SK-N-SH (cell line): ENCODE measurements at regions not wholly inside any gene's neighbourhood (a gene's known extent, or its start where the extent isn't known, plus 50 kb on each side); places are given as distances from the start of the nearest gene placed in this dataset.

ENCODE experiments used
- CTCF ChIA-PET: fragments of 300-600, 350-600 bp; formaldehyde crosslinking; extraction: SDS; loops from one replicate; lab custom pipeline; 2021; lab: Yijun Ruan, JAX
- POLR2A ChIA-PET: fragments of 350-600 bp; sonication (Branson Sonifier 250); formaldehyde crosslinking; extraction: SDS; loops from one replicate; lab custom pipeline; 2020; ENCODE audit warnings: antibody characterized with exemption, inconsistent platforms; lab: Yijun Ruan, JAX
- DNase-seq: peaks from one replicate; pipeline ENCODE4 v3.0.0; 2012
- H2AFZ ChIP-seq: fragments of 200-600 bp; sonication (generic); 2 replicates; pipeline ENCODE4 v1.8.1; 2016; ENCODE audit warnings: antibody characterized with exemption, mild to moderate bottlenecking, low read depth
- H3F3A ChIP-seq: fragments of 200-600 bp; sonication (generic); replicated peaks from 2 replicates; pipeline ENCODE3; 2016; ENCODE audit warnings: antibody characterized with exemption, mild to moderate bottlenecking; ENCODE audit not compliant: insufficient read depth
- H3K27ac ChIP-seq, 2 experiments: fragments of 200-500 bp in 1 of 2; fragments of 200-600 bp in 1 of 2; sonication (Bioruptor generic) in 1 of 2; sonication (generic), shearing (Covaris generic) in 1 of 2; 2 replicates each; pipeline versions ENCODE4 v1.5.1 to v1.6.1; 2014 to 2016; ENCODE audit warnings: low read depth in 2 of 2, inconsistent platforms in 1 of 2, low read length in 1 of 2, mild to moderate bottlenecking in 1 of 2, mixed read lengths in 1 of 2
- H3K27me3 ChIP-seq: fragments of 200-600 bp; sonication (generic), shearing (Covaris generic); 2 replicates; pipeline ENCODE4 v1.6.1; 2016; ENCODE audit warnings: mixed run types; ENCODE audit not compliant: insufficient read depth
- H3K36me3 ChIP-seq, 2 experiments: fragments of 200-500 bp in 1 of 2; fragments of 200-600 bp in 1 of 2; sonication (Bioruptor generic) in 1 of 2; sonication (generic) in 1 of 2; replicated peaks in 1 of 2; 2 replicates each; pipeline versions ENCODE3 to v1.5.1; 2014 to 2016; ENCODE audit warnings: low read length in 1 of 2, mild to moderate bottlenecking in 1 of 2; ENCODE audit not compliant: insufficient read depth in 2 of 2, control insufficient read depth in 1 of 2
- H3K4me1 ChIP-seq, 2 experiments: fragments of 200-500 bp in 1 of 2; fragments of 200-600 bp in 1 of 2; sonication (Bioruptor generic) in 1 of 2; sonication (generic), shearing (Covaris generic) in 1 of 2; 2 replicates each; pipeline versions ENCODE4 v1.5.1 to v1.6.1; 2014 to 2016; ENCODE audit warnings: low read depth in 1 of 2, low read length in 1 of 2, mixed run types in 1 of 2; ENCODE audit not compliant: insufficient read depth in 2 of 2, control insufficient read depth in 1 of 2
- H3K4me2 ChIP-seq: fragments of 200-600 bp; sonication (generic), shearing (Covaris generic); 2 replicates; pipeline ENCODE4 v1.6.1; 2017; ENCODE audit warnings: mixed run types
- H3K4me3 ChIP-seq, 2 experiments: fragments of 200-500 bp in 1 of 2; fragments of 200-600 bp in 1 of 2; sonication (Bioruptor generic) in 1 of 2; sonication (generic), shearing (Covaris generic) in 1 of 2; 2 replicates each; pipeline versions ENCODE4 v1.5.1 to v1.8.1; 2014 to 2016; ENCODE audit warnings: low read depth in 2 of 2, inconsistent platforms in 1 of 2, low read length in 1 of 2, mild to moderate bottlenecking in 1 of 2, mixed read lengths in 1 of 2, moderate library complexity in 1 of 2
- H3K79me2 ChIP-seq: fragments of 200-600 bp; sonication (generic); 2 replicates; pipeline ENCODE4 v1.8.1; 2017; ENCODE audit warnings: mild to moderate bottlenecking; ENCODE audit not compliant: insufficient read depth
- H3K9ac ChIP-seq: fragments of 200-600 bp; sonication (generic); 2 replicates; pipeline ENCODE4 v1.6.1; 2017; ENCODE audit warnings: mixed run types
- H3K9me2 ChIP-seq: fragments of 200-600 bp; sonication (generic); 2 replicates; pipeline ENCODE4 v1.6.1; 2017; ENCODE audit warnings: mixed run types
- H3K9me3 ChIP-seq: fragments of 200-600 bp; sonication (generic); 2 replicates; pipeline ENCODE4 v1.6.1; 2017; ENCODE audit warnings: mixed run types, mild to moderate bottlenecking, moderate library complexity
- H4K20me1 ChIP-seq: fragments of 200-600 bp; sonication (generic); 2 replicates; pipeline ENCODE4 v1.6.1; 2017; ENCODE audit warnings: mild to moderate bottlenecking, mixed run types; ENCODE audit not compliant: insufficient read depth
- ELF1 ChIP-seq: IDR thresholded peaks from 2 replicates; pipeline ENCODE4 v1.4.0; 2012
- EP300 ChIP-seq, 2 experiments: IDR thresholded peaks; 2 replicates each; pipeline versions ENCODE4 v1.4.0 to v1.6.1; 2012; ENCODE audit warnings: borderline replicate concordance in 1 of 2, low read depth in 1 of 2, low read length in 1 of 2
- FOXM1 ChIP-seq: IDR thresholded peaks from 2 replicates; pipeline ENCODE4 v1.4.0; 2012; ENCODE audit warnings: low read depth, mild to moderate bottlenecking
- MEF2A ChIP-seq: IDR thresholded peaks from 2 replicates; pipeline ENCODE4 v1.4.0; 2012; ENCODE audit warnings: low read depth, borderline replicate concordance
- NFIC ChIP-seq: IDR thresholded peaks from 2 replicates; pipeline ENCODE4 v1.4.0; 2012; ENCODE audit warnings: borderline replicate concordance
- POLR2AphosphoS5 ChIP-seq: IDR thresholded peaks from 2 replicates; pipeline ENCODE4 v1.6.1; 2012; ENCODE audit warnings: low read depth, low read length
- RCOR1 ChIP-seq: fragments of 150-350 bp; IDR thresholded peaks from 2 replicates; pipeline ENCODE4 v1.6.1; 2017; ENCODE audit warnings: antibody characterized with exemption, low read length
- RXRA ChIP-seq: IDR thresholded peaks from 2 replicates; pipeline ENCODE4 v1.4.0; 2012; ENCODE audit warnings: low read depth, mild to moderate bottlenecking, borderline replicate concordance
- SIN3A ChIP-seq: IDR thresholded peaks from 2 replicates; pipeline ENCODE4 v1.6.1; 2012; ENCODE audit warnings: low read depth, mild to moderate bottlenecking, low read length, moderate library complexity, borderline replicate concordance
- SMC3 ChIP-seq: IDR thresholded peaks from 2 replicates; pipeline ENCODE4 v1.6.1; 2012; ENCODE audit warnings: low read depth, low read length, improper control_type of control experiment
- TAF1 ChIP-seq: IDR thresholded peaks from 2 replicates; pipeline ENCODE4 v1.6.1; 2012; ENCODE audit warnings: low read depth, mild to moderate bottlenecking, low read length, moderate library complexity, borderline replicate concordance
- TEAD4 ChIP-seq: IDR thresholded peaks from 2 replicates; pipeline ENCODE4 v1.4.0; 2012; ENCODE audit warnings: mild to moderate bottlenecking, borderline replicate concordance; ENCODE audit not compliant: insufficient read depth
- WGBS: methylation state at CpG from one replicate; pipeline ENCODE4 v1.1.6; 2017; ENCODE audit warnings: low lambda C conversion rate; 5-methylcytosine and 5-hydroxymethylcytosine counted together
- TF ChIP-seq, protein P1 (sequence below): IDR thresholded peaks from 2 replicates; pipeline ENCODE4 v1.4.0; 2012; ENCODE audit warnings: low read depth
- TF ChIP-seq, protein P2 (sequence below): IDR thresholded peaks from 2 replicates; pipeline ENCODE4 v1.4.0; 2012; ENCODE audit warnings: low read depth, borderline replicate concordance
- TF ChIP-seq, protein P3 (sequence below): fragments of 200-600 bp; sonication (generic); IDR thresholded peaks from 2 replicates; pipeline ENCODE4 v1.6.1; 2017; ENCODE audit warnings: antibody characterized with exemption, mild to moderate bottlenecking, moderate library complexity
- TF ChIP-seq, protein P4 (sequence below): fragments of 150-350 bp; IDR thresholded peaks from 2 replicates; pipeline ENCODE4 v1.6.1; 2016; ENCODE audit warnings: mild to moderate bottlenecking, low read depth, low read length

DNA sequence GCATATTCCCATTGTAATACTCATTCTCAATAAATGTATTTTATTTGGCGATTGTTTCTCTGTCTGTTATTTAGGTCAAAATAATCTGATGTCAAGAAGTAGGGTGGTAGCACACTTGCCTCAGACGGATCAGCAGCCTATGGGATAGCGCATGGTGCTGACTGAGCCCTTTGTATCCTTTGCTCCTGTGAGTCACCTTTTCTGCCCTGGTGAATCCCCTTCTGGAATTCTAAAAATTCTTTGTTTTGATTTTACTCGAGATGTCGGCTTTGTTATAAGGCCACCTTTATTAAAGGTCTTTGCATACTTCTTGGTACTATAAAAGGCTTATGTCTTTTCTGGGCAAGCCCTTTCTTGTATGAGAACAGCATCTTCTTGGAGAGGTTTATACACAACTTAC lies 1187.8 kb downstream of the CDH9 start (continued):
- TF ChIP-seq RXRA (no peak), ELF1 (no peak), EP300 (IDR thresholded peaks at IDR 0.05; ENCODE audit: borderline replicate concordance in 1 of 2, low read depth in 1 of 2, low read length in 1 of 2) (no peak), TAF1 (no peak), FOXM1 (no peak), TEAD4 (no peak)
- TF ChIP-seq, protein P1, sequence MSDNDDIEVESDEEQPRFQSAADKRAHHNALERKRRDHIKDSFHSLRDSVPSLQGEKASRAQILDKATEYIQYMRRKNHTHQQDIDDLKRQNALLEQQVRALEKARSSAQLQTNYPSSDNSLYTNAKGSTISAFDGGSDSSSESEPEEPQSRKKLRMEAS, result no peak

DNA sequence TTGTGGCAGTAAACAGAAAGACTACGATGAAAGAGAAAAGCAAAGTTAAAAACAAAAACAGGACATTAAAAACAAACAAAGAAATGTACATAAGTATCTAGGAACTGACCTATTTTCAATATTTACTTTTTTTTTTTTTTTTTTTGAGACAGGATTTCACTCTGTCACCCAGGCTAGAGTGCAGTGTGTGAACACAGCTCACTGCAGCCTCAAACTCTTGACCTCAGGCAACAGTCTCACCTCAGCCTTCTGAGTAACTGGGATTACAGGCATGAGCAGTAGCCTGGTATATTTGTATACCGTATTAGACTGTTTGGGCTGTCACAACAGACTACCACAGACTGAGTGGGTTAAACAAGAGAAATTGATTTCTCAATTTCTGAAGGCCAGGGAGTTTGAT lies 1189.1 kb downstream of the CDH9 start:
- 8% methylated on average over 2 of the region's 2 CpGs for WGBS
- Histone ChIP-seq H3K9me2 (no peaks in the 10 kb centered on the region), H3K4me3 (no peak overlapping the region), H4K20me1 (no peaks in the 10 kb centered on the region), H3F3A (no peaks in the 10 kb centered on the region), H3K4me1 (no peaks in the 10 kb centered on the region), H3K4me2 (no peak overlapping the region), H3K27me3 (no peaks in the 10 kb centered on the region), H3K9me3 (no peaks in the 10 kb centered on the region), H3K36me3 (no peaks in the 10 kb centered on the region), H3K9ac (no peak overlapping the region), H3K27ac (no peak overlapping the region), H3K79me2 (no peaks in the 10 kb centered on the region), H2AFZ (no peak overlapping the region)
- ChIA-PET CTCF (no interaction called here), POLR2A (no interaction called here)
- DNase-seq, result no peak
- TF ChIP-seq ELF1, result no peak
- TF ChIP-seq MEF2A, result no peak
- TF ChIP-seq, protein P2, sequence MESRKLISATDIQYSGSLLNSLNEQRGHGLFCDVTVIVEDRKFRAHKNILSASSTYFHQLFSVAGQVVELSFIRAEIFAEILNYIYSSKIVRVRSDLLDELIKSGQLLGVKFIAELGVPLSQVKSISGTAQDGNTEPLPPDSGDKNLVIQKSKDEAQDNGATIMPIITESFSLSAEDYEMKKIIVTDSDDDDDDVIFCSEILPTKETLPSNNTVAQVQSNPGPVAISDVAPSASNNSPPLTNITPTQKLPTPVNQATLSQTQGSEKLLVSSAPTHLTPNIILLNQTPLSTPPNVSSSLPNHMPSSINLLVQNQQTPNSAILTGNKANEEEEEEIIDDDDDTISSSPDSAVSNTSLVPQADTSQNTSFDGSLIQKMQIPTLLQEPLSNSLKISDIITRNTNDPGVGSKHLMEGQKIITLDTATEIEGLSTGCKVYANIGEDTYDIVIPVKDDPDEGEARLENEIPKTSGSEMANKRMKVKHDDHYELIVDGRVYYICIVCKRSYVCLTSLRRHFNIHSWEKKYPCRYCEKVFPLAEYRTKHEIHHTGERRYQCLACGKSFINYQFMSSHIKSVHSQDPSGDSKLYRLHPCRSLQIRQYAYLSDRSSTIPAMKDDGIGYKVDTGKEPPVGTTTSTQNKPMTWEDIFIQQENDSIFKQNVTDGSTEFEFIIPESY, result no peak
- TF ChIP-seq NFIC, result no peak

DNA sequence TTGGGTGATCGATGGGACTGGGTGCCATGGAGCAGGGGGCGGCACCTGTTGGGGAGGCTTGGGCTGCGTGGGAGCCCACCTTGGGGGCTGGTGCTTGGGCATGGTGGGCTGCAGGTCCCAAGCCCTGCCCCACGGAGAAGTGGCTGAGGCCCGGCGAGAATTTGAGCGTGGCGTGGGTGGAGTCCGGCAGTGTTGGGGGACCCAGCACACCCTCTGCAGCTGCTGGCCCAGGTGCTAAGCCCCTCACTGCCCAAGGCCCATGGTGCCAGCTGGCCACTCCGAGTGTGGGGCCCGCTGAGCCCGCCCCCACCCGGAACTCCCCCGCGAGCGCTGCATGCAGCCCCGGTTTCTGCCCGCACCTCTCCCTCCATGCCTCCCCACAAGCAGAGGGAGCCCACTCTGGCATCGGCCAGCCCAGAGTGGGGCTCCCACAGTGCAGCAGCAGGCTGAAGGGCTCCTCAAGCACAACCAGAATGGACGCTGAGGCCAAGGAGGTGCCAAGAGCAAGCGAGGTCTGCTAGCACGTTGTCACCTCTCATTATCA lies 1178.6 kb upstream of the CDH10 start:
- POLR2A ChIA-PET, result no interaction called here
- WGBS, result 24% methylated on average over 4 of the region's 22 CpGs
- Histone ChIP-seq H3K27me3 (no peaks in the 10 kb centered on the region), H3F3A (no peaks in the 10 kb centered on the region), H3K9me2 (no peaks in the 10 kb centered on the region), H3K9ac (no peak overlapping the region), H2AFZ (no peak overlapping the region), H3K4me3 (no peak overlapping the region), H3K9me3 (no peaks in the 10 kb centered on the region), H3K27ac (no peak overlapping the region), H3K4me1 (no peaks in the 10 kb centered on the region), H3K79me2 (no peaks in the 10 kb centered on the region), H4K20me1 (no peaks in the 10 kb centered on the region), H3K4me2 (no peak overlapping the region), H3K36me3 (no peaks in the 10 kb centered on the region)
- CTCF ChIA-PET, result no interaction called here
- no peak for DNase-seq
- TF ChIP-seq, protein P3, sequence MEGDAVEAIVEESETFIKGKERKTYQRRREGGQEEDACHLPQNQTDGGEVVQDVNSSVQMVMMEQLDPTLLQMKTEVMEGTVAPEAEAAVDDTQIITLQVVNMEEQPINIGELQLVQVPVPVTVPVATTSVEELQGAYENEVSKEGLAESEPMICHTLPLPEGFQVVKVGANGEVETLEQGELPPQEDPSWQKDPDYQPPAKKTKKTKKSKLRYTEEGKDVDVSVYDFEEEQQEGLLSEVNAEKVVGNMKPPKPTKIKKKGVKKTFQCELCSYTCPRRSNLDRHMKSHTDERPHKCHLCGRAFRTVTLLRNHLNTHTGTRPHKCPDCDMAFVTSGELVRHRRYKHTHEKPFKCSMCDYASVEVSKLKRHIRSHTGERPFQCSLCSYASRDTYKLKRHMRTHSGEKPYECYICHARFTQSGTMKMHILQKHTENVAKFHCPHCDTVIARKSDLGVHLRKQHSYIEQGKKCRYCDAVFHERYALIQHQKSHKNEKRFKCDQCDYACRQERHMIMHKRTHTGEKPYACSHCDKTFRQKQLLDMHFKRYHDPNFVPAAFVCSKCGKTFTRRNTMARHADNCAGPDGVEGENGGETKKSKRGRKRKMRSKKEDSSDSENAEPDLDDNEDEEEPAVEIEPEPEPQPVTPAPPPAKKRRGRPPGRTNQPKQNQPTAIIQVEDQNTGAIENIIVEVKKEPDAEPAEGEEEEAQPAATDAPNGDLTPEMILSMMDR, result no peak
- TF ChIP-seq, protein P4, sequence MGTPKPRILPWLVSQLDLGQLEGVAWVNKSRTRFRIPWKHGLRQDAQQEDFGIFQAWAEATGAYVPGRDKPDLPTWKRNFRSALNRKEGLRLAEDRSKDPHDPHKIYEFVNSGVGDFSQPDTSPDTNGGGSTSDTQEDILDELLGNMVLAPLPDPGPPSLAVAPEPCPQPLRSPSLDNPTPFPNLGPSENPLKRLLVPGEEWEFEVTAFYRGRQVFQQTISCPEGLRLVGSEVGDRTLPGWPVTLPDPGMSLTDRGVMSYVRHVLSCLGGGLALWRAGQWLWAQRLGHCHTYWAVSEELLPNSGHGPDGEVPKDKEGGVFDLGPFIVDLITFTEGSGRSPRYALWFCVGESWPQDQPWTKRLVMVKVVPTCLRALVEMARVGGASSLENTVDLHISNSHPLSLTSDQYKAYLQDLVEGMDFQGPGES, result no peak
- TF ChIP-seq RXRA, result no peak
- TF ChIP-seq RCOR1, result no peak
- TF ChIP-seq, protein P2, result no peak
- no peak for TF ChIP-seq POLR2AphosphoS5
- no peak for TF ChIP-seq SMC3
- no peak for TF ChIP-seq SIN3A
